ENCODE measurements at regions not wholly inside any gene's neighbourhood (a gene's known extent, or its start where the extent isn't known, plus 50 kb on each side); places are given as distances from the start of the nearest gene placed in this dataset.

DNA sequence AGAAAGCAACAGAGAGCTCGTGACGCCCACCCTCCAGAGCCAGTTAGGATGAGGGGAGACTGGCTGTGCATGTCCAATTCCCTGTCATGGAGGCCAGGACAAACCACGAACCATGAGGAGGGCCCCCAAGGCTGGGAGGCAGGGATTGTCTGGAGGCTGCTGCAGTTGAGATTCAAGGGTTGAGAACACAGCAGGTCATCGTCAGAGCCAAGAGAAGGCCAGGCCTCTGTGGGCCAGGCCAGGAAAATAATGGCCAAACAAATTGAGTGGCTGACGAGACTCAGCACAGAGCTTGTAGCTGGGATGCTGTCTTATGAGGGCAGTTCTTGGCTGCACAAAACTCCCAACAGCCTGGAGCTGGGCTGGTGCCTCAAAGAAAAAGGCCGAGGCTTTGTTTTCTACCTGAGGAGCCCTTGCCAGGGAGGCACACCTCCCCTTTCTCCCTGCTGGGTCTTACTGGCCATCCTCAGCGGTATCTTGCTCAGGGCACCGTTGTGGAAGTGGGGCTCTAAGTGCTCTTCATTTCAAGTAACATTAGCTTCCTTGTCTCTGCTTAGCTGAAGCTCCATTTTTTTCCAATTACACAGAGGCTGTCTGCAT lies 665.9 kb downstream of the BCL11B start:
- in situ Hi-C loops (cut with MboI; ENCODE audit: low sequenced_read_pairs, unreplicated experiment), result no loop called here
- TF ChIP-seq, protein P1, sequence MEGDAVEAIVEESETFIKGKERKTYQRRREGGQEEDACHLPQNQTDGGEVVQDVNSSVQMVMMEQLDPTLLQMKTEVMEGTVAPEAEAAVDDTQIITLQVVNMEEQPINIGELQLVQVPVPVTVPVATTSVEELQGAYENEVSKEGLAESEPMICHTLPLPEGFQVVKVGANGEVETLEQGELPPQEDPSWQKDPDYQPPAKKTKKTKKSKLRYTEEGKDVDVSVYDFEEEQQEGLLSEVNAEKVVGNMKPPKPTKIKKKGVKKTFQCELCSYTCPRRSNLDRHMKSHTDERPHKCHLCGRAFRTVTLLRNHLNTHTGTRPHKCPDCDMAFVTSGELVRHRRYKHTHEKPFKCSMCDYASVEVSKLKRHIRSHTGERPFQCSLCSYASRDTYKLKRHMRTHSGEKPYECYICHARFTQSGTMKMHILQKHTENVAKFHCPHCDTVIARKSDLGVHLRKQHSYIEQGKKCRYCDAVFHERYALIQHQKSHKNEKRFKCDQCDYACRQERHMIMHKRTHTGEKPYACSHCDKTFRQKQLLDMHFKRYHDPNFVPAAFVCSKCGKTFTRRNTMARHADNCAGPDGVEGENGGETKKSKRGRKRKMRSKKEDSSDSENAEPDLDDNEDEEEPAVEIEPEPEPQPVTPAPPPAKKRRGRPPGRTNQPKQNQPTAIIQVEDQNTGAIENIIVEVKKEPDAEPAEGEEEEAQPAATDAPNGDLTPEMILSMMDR (IDR thresholded peaks at IDR 0.05; ENCODE audit: borderline replicate concordance, control extremely low read depth, extremely low read depth, insufficient read depth, missing control alignments), result no peak
- DNase-seq (ENCODE audit: low spot score), result no peak

DNA sequence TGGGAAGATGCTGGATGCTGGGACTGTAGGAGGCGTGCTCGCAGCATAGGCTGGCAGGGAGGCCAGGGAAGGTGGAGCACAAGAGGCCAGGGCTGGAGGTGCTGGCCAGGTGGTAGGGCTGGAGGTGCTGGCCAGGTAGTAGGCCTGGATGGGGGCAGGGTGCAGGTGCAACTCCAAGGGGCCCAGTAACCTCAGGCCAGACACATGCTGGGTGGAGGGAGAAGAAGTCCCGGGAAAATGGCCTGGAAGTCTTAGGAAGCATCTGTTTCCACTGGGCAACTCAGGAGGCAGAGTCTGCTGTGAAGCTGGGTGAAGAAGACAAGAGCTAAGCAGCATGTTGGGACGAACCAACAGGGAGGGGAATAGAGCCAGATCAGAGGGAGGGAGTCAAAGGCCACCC lies 665.2 kb downstream of the BCL11B start:
- no peak for DNase-seq (ENCODE audit: low spot score)
- TF ChIP-seq, protein P1 (IDR thresholded peaks at IDR 0.05; ENCODE audit: borderline replicate concordance, control extremely low read depth, extremely low read depth, insufficient read depth, missing control alignments), result no peak
- in situ Hi-C loops (cut with MboI; ENCODE audit: low sequenced_read_pairs, unreplicated experiment), result no loop called here

DNA sequence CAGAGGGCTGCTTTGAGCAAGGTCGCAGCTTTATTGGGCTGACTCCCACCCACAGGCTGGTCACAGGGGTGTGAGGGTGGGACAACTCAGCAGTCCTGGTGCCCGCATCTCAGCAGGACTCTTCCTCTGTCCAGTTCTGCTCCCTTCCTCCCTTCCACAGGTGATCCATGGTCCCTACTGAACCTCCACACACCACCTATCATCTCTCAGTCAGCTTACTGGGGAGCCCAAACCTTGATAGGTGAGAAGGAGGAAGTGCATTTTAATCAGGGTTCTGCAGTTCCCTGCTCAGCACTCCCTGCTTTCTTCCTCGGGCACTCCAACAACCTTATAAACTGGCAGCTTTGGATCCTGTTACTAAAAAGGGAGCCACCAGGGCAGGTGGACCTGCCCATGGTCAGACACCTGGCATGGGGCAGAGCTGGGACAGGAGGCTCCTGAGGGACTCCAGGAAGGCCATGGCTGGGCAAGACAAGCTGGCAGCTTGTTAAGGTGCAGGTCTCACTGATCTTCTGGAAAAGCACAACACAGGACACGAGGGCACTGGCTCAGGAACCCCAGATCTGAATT lies 664.6 kb downstream of the BCL11B start:
- DNase-seq (ENCODE audit: low spot score), result no peak
- in situ Hi-C loops (cut with MboI; ENCODE audit: low sequenced_read_pairs, unreplicated experiment), result no loop called here
- TF ChIP-seq, protein P1 (IDR thresholded peaks at IDR 0.05; ENCODE audit: borderline replicate concordance, control extremely low read depth, extremely low read depth, insufficient read depth, missing control alignments), result no peak

DNA sequence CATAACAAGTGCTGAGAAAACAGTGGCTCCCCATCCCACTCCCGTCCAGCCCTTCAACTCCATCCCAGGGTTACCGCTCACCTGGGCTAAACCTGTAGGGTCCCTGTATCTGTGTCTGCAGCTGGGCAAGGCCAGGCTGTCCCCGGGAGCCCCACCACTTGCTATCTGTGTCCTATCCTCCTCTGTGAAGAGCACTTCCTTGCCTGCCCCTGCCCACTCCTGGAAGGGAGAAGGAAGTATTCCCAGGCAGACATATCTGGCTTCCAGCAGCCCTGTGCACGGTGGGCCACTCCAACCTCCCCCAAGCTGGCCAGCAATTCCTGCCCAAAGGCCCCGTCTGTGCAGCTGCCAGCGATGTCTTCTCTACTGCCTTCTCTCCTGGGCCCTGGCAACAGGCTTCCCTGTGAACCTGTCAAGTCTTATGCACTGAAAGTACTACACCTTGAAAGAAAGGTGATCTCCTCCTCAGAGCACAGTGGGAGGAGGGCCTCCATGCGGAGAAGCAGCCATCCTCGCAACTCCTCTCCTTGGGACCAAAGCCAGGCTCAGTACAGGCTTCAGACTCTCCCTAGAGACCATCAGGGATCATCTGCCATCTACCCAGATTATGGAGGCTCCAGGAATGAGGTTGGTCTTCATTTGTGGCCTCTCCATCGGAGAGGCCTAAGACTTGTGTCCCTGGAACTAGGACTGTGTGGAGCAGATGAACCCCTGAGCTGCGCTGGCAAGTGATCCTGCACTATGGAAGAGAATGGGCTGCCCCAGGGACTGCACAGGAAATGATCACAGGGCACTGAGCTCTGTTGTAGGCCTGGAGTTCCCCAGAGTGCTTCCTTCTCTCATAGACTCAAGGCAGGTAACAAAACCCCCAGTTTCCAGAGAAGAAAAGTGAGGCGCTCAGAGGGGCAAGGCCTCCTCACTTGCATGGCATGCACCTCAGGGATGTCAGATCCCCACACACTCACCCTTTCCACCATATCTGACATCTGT lies 663.6 kb downstream of the BCL11B start:
- no peak for DNase-seq (ENCODE audit: low spot score)
- in situ Hi-C loops (cut with MboI; ENCODE audit: low sequenced_read_pairs, unreplicated experiment), result no loop called here
- TF ChIP-seq, protein P1 (IDR thresholded peaks at IDR 0.05; ENCODE audit: borderline replicate concordance, control extremely low read depth, extremely low read depth, insufficient read depth, missing control alignments), result no peak

DNA sequence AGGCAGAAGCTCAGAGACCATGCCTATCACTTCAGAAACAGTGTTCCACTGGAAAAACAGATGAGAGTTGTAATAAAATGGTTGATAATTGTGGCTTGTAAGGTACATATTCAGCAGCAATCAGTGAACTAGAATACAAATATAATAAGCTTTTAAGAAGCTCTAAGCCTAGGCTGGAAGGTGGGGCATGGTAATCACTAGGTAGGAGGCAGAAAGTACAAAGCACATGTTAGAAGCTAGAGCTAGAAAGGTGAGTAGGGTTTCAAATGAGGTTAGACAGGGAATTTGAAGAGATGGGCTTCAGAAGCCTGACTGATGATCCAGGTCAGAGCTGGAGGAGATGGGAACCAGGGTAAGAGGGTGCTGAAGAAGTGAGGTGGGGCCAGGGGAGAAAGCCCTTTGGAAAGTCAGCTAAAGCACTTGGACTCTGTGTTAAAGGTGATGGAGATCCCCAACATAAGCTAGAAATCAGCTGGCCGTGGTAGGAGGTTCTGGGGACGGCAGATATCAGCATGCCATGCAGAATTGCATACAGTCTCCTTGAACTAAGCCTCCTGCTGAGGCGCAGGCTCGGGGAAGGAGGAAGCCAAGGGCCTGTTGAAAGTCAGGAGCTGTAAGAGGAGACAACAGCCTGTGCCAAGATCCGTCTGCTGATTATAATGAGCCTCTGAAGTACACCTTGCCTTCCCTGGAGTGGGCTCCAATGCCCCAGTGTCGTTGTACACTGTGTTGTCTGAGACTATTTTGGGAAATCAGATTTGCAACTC lies 659.4 kb downstream of the BCL11B start:
- TF ChIP-seq, protein P1 (IDR thresholded peaks at IDR 0.05; ENCODE audit: borderline replicate concordance, control extremely low read depth, extremely low read depth, insufficient read depth, missing control alignments), result no peak
- DNase-seq (ENCODE audit: low spot score), result no peak

DNA sequence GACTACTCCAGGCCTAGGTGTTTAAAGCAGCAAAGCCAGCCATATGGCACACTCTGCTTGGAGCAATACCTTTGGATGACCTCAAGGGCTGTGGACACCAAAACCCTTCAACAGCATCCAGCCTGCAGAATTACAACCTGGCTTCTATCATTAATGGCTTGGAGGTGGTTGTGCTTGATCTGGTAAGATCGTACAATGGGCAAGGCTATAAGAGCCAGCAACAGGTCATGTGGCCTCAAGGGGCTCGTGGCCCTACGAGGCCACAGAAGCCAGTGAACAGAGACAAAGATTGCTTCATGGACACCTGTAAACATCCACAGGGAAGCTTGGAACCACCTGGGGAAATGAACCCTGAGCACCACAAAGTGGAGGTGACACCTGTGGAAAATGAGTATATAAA lies 657.3 kb downstream of the BCL11B start:
- DNase-seq (ENCODE audit: low spot score), result no peak
- in situ Hi-C loops (cut with MboI; ENCODE audit: low sequenced_read_pairs, unreplicated experiment), result no loop called here
- TF ChIP-seq, protein P1 (IDR thresholded peaks at IDR 0.05; ENCODE audit: borderline replicate concordance, control extremely low read depth, extremely low read depth, insufficient read depth, missing control alignments), result no peak

More for the DNA sequence above, 659.4 kb downstream of the BCL11B start:
- in situ Hi-C loops (cut with MboI; ENCODE audit: low sequenced_read_pairs, unreplicated experiment), result no loop called here
